Lung microvascular endothelial cell (primary cell): ENCODE measurements at regions not wholly inside any gene's neighbourhood (a gene's known extent, or its start where the extent isn't known, plus 50 kb on each side); places are given as distances from the start of the nearest gene placed in this dataset.
"Not testable (repeated sequence)": the region's sequence is repeated elsewhere in the genome, so short reads cannot be mapped to it uniquely, and the experiment has no call there.

ENCODE experiments used
- DNase-seq, 2 donors: peaks; one replicate each; pipeline versions ENCODE4 v3.0.0 to v3.0.0-alpha.2; 2010; ENCODE audit warnings: low read depth in 2 of 2

DNA sequence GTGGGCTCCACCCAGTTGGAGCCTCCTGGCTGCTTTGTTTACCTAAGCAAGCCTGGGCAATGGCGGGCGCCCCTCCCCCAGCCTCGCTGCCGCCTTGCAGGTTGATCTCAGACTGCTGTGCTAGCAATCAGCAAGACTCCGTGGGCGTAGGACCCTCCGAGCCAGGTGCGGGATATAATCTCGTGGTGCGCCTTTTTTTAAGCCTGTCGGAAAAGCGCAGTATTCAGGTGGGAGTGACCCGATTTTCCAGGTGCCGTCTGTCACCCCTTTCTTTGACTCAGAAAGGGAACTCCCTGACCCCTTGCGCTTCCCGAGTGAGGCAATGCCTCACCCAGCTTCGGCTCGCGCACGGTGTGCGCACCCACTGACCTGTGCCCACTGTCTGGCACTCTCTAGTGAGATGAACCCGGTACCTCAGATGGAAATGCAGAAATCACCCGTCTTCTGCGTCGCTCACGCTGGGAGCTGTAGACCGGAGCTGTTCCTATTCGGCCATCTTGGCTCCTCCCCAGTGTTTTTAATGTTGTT is 144.9 kb upstream of the SMIM30 start:
- not testable (repeated sequence) for DNase-seq

DNA sequence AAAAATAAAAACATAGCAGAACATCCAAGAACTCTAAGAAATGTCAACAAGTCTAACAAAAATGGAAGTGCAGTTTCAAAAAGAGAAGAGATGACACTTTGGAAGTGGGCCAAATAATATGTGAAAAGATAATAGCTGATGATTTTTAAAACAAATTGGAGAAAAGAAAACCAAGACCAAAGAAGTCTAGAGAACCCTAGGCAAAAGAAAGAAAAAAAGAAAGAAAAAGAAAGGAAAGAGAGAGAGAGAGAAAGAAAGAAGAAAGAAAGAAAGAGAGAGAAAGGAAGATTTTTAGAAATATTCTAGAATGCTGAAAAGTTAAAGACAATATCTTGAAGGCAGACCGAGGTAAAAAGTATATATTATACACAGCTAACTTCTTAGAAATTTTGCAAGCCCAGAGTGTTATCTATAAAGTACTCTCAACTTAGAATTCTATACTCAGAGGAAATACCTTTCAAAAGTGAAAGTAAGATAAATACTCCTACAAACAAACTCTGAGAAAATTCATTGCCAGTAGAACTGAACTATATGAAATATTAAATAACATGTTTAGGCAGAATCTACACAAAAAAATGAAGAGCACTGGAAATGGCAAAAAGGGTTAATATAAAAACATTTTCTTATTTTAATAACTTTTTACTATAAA is 138.7 kb upstream of the SMIM30 start:
- no peak for DNase-seq

DNA sequence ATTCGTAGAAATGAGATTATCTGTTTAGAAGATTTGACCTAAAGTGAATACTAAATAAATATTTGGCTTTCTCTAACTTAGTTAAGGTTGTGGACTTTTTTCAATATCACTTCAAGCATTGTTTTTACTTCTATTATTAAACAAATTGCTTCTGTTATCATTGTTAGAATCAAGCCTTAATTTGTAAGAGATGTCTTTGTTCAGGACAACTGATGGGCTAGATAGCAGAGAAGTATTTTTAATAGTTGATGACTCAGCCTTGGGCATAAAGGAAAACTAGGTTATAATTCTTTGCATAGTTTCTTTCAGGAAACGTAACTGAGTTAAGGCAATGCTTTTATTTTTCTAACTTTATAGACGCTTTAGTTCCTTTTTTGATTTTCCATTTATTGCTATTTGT is 128.8 kb upstream of the SMIM30 start:
- DNase-seq = no peak

DNA sequence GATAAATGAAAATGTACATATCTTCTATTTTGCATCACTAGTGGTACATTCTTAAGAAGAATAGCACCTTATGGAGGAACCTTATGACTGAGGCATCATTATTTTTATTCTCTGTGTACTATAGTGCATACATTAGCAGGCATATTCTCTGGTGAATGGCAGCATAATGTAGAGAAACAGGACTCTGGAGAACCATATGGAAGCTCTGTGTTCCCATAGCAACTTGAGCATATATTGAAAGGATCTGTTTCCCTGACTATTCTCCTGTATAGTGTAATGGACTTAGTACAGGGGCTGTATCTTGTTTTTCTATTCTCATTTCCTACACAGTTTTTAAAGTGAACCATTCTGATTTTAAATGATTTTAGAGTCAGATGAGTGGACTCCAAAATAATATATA is 128.4 kb upstream of the SMIM30 start:
- DNase-seq = no peak

DNA sequence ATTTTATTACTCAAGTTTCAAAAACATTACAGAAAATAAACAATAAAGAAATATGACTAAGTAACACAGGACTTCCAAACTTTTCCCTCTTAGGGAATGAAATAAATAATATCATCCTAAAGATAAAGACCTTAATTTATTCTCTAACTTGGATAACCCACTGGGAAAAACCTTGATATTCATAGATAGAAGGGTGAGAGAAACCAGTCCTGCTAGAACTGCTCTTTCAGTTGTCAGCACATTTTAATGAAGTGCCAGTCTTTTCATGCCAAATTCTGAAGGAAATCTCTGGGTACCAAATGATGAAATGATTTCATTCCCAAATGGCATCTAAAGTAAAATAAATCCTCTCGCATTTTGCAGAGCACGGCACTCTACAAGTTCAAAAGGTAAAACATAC is 114.5 kb upstream of the SMIM30 start:
- DNase-seq = no peak

DNA sequence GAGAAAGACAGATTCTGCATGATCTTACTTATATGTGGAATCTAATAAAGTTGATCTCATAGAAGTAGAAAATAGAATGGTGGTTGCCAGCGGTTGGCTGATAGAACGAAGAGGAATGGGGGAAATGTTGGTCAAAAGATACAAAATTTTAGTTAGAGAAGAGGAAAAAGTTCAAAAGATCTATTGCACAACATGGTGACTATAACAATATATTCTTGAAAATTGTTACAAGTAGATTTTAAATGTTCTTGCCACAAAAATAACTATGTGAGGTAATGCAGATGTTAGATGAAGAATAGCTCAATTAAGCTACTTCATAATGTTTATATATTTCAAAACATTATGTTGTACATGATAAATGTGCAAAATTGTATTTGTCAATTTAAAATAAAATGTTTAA is 112.3 kb upstream of the SMIM30 start:
- DNase-seq = no peak

DNA sequence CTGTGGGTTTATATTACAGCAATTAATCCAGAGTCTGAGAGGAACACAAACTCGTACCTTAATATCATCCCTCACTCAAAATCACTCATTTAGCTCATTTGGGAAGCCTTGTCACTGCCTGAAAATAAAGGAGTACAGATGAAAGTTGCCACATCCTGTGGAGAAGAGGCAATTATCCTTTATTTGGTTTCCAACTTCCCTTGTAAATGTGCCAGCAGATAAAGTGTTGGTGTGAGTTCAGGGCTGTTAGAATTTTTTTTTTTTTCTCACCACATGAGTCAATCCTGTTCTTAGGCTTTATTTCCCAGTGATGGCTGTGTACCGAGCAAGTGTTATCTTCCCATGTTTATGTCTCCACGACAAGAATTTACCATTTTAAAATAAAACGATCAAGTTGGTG is 99.0 kb upstream of the SMIM30 start:
- no peak for DNase-seq

DNA sequence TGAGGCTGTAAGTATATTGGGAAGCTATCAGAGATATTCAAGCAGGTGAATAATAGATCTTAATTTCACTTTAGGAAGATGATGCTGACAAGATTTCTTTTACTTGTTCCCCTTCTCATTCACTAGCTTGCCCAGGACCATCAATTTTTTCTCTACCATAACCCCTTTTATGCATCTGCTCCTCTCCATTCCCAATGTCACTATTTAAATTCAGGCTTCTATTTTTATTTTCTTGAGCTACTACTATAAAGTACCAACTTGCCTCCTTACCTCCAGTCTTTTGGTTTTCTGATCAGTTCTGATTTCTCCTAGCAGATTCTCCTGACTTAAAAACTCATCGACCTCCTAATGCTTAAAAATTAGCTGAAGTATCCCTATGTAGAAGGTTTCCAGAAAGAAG is 97.7 kb upstream of the SMIM30 start:
- no peak for DNase-seq

DNA sequence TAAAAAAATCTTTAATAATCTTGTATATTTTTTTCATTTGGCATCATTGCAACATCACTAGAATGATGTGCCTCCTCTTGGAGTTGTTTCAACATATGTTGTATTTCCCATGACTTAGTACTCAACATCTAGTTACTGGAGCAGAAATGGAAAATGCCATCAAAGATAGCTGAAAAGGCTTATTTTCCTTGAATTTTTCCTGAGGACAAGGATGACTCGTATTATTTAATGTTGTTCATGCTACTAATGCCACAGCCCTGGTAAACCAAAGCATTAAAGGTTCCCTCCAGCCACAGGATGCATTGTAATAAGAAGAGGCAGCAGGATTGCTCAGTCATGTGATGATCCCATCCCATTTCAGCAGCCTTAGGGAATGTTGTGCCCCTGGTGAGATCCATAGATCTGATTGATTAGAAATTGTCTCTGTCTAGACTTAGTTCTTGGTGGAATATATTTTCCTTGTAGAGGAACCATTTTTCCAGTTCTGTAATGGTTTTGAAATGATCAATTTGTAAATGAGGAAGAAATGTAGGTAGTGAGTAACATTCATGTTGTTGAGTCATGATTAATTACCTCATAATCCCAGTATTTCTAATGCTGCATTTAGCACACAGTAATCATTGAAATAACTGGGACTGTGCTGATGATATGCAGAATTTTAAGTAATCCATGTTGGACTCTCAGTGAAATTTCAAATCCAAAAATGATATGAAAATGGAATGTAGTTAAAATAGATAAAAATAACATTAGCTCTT is 91.3 kb upstream of the SMIM30 start:
- no peak for DNase-seq

DNA sequence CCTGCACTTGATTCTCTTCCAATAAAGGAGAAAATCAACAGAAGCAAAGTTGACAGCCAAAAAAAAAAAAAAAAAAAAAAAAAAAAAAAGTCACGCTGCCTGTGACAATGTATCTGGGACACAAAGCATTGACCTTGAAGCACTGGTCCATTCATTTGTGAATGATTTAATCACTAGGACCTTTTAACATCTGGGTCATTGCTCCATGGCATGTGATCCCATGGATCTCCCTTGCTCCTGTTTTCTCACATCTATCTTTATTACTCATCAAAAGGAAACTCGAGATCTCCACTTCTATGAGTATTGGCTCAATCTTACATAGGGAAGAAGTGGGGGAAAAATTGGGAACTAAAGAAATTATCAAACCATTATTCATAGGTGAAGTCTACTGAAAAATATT is 89.6 kb upstream of the SMIM30 start:
- no peak for DNase-seq

DNA sequence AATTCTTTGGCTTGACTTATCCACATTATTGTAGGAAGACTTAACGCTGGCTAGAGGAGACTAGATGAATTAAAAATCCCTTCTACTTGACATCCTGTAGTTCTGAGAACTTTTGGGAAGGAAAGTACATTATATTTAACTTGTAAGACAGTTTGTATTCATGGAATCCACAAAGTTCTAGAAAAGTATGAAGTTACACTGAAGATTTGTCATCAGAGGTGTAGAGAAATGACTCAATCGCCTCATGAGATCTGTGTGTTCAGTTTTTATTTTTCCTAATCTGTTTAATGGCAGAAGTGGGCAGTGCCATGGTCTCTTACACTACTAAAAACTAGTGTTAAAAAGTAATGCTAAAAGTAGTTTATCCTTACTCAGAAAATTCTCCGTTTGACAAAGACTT is 89.1 kb upstream of the SMIM30 start:
- DNase-seq = no peak

DNA sequence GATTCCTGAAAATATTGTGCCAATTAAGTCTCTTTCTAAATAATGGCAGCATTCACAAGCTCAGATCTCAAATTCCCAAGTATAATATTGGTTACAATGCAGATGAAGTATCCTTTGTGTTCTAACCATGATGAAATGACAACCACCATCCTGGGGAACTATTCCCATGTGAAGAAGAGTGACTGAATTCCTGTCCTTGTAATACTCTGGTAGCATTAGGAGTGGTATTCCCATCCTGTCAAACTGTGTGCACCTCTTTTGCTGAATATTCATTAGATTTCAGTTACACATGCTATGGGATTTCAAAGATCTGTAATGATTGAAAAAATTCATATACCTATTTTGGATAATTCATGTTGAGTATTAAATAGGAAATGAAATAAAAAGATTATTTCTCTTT is 86.1 kb upstream of the SMIM30 start:
- DNase-seq = no peak

DNA sequence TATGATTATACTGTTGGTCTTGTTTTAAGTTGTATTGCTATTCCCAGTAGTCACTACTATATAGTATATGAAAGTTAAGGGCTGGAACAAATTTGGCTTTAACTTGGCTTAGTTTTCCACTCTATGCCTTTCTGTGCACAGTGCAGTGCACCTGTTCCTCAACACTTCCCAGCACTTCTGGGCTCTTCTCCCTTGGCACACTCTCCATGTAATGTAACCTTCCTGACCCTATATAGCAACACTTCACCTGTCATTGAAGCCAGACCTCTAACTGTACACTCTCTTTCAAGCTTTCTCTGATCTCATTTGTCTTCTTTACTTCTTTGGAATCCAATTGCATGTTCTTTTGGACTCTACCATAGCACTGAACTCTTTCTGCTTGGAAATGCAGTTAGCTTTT is 83.9 kb upstream of the SMIM30 start:
- no peak for DNase-seq

DNA sequence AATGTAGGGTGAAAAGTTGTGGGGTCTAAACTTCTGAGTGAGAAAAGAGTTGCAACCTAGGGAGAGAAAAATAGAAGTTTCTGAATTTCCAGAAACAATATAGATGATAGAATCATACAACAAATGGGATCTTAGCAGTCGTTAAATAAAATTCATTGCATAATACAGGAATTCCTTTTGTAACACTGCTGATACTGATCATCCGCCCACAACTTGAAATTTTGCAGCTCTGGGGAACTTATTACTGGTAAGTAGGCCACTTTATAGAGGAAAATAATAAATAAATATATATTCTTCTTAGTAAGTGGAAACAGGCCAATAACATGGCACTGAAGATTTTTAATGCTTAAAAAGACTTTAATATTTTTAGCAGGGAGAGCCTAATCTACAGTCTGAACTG is 81.9 kb upstream of the SMIM30 start:
- DNase-seq = no peak

DNA sequence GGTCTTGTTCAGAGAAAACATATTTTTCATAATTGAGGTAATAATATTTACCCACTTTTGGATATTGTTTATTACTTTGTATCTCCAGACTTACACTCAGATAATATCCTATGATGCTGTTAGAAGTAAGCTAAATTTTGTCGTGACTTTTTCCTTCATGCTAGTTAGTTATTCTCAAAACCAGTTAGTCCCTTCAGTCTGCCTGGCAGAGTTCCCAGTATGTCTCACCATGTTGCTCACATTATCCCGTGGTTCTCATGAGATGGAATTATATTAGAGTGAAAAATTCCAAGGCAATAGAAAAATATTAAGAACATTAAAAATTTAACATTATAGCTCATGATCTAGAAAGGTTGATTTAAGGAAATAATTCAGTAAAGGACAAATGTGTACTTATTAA is 81.5 kb upstream of the SMIM30 start:
- DNase-seq = peak in 1 of 2 donors; percentile 23

DNA sequence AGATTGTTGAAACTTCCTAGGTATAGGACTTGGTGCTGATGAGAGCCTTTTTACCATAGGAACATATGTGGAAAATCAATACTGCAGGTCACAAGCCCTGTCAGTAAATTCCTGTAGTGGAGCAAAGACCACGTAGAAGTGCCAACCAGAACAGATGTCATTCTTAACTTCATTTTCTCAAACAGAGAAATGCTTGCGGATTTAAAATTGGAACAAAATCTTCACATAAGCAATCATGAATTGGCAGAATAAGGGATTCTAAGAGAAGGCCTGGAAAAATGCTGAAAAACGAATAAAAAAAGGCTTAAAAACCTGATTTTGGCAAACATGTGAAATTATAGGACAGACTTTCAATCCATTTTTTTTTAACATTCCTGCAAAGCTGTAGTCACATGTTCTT is 80.8 kb upstream of the SMIM30 start:
- DNase-seq = no peak

DNA sequence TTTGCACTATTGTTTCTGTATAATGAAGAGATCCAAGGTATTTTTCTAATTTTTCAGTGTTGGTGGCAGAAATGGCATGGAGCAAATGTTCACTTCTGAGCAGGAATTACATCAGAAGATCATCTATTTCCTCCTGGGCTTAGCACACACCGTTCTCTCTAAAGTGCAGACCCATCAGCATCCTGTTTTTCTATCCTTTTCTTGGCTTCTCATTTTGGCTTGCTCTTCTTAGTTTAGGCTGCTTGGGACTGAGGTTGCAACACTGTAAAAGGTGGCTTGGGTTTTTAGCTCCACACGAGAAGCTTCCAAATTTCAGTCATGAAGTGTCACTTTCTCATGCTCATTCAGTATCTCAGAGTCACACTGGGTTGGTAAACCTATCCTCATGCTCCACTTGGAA is 79.9 kb upstream of the SMIM30 start:
- DNase-seq = no peak

DNA sequence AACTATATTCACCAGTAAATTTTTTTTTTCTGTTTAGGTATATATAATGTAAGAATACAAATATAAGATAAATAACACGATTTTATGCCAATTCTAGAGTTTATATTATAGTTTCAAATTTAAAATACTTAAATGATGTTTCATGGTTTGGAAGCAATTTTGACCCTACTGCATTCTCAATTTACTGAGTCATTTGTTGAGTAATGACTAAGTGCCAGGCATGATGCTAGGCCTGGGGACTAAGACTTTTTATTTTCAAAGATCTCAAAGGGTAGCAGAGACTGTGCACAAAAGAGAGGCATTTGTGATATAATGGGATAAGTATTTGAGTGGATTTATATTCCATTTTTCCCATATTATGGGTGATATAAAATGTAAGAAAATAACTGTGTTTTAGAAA is 78.9 kb upstream of the SMIM30 start:
- DNase-seq = peak in 1 of 2 donors; percentile 44

DNA sequence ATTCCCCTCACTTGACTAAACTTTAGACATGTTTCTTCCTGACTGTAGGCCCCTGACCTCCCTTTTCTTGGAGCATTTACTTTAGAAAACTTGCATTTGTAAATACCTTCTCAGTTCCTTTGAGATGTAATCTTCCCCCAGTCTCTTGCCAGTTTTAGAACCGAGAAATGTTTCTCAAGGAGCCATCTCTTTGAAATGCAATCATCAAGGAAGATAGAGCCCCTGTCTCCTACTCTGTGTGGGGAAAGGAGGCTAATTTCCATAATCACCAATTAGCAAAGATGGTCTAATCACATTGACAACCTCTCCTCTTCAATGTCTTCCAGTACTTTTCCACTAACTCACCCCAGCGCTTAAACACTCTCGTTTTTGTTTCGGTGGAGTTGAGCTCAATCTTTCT is 70.0 kb upstream of the SMIM30 start:
- DNase-seq = no peak

DNA sequence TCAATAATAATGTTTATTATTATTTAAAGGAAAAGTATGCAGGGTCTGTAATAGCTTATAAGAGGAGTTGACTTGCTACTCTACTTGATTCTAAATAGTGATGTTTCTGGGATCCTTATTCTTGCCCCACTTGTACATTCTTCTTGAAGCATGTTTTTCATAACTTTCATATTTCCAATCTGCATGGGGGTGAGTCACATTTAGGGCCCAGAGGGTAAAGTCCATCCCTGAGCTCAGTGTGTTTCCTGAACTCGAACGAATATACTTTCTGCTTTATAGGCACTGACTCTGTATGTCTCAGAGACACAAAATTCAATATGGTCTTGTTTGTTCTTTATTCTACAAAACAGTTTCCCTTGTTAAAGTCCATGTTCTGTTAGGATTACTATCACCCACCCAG is 61.0 kb upstream of the SMIM30 start:
- no peak for DNase-seq

DNA sequence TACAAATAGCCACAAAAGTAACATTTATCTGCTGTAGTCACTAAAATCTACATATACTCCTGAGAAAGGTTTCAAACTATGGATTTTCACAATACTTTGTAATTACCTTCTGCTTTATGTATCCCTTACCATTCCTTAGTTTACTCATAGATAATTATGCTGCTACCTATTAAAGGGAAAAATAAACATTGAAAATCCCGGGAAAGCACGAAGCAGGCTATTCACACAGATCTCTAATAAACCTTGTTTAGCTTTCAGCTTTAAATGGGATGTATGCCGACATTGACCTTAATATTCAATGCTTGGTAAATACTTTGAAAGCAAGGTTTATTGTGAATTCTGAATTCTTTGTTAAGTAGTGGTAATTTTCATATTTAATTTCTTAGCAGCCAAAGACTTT is 58.5 kb upstream of the SMIM30 start:
- DNase-seq = no peak

DNA sequence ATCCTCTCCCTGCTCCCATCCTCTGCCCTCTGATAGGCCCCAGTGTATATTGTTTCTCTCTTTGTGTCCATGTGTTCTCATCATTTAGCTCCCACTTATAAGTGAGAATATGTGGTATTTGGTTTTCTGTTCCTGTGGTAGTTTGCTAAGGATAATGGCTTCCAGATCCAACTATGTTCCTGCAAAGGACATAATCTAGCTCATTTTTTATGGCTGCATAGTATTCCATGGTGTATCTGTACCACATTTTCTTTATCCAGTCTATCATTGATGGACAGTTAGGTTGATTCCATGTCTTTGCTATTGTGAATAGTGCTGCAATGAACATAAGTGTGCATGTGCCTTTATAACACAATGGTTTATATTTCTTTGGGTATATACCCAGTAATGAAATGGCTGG is 57.8 kb upstream of the SMIM30 start:
- DNase-seq = not testable (repeated sequence)

DNA sequence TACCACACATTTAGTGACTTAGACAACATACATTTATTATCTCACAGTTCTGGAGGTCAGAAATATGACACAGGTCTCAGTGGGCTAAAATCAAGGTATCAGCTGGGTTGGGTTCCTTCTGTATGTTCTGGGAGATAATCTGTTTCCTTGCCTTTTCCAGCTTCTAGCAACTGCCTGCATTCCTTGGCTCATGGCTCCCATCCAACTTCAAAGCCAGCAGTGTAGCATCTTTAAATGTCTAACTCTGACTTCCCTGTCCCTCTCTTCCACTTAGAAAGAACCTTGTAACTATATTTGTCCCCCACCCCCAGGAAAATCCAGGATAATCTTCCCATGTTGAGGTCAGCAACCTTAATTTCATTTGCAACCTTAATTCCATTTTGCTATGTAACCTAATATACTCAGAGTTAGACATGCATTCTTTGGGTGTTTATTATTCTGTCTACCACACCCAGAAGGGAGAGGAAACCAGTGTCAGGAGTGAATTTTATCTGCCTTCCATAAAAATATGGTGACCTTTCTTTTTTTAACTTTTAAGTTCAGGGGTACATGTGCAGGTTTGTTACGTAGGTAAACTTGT is 57.3 kb upstream of the SMIM30 start:
- no peak for DNase-seq
